Right atrium auricular region (tissue), 2 donors: ENCODE measurements at regions not wholly inside any gene's neighbourhood (a gene's known extent, or its start where the extent isn't known, plus 50 kb on each side); places are given as distances from the start of the nearest gene placed in this dataset.

Source experiments
- DNase-seq: peaks from one replicate; pipeline ENCODE4 v3.0.0-alpha.2; 2019; ENCODE audit warnings: low spot score
- H3K27ac ChIP-seq, 2 donors: fragments of 200-600 bp; sonication (generic); 1 replicate in 1 of 2; 2 replicates in 1 of 2; pipeline ENCODE4 v1.5.1; 2016 to 2019
- H3K27me3 ChIP-seq, 2 donors: fragments of 200-600 bp; sonication (generic); one replicate each; pipeline versions ENCODE4 v1.5.1 to v1.6.0; 2017 to 2019
- H3K36me3 ChIP-seq: fragments of 200-600 bp; sonication (generic); one replicate; pipeline ENCODE4 v1.5.1; 2016
- H3K4me1 ChIP-seq, 2 donors: fragments of 200-600 bp; sonication (generic); one replicate each; pipeline versions ENCODE4 v1.5.1 to v1.6.0; 2017 to 2019
- H3K4me3 ChIP-seq, 2 donors: fragments of 200-600 bp; sonication (generic); 1 replicate in 1 of 2; 2 replicates in 1 of 2; pipeline ENCODE4 v1.5.1; 2017 to 2019; ENCODE audit warnings: mild to moderate bottlenecking in 1 of 2, moderate library complexity in 1 of 2
- H3K9me3 ChIP-seq, 2 donors: fragments of 200-600 bp; sonication (generic); one replicate each; pipeline ENCODE4 v1.5.1; 2019
- CTCF ChIP-seq, 2 donors: fragments of 200-600 bp; sonication (generic); IDR thresholded peaks; one replicate each; pipeline ENCODE4 v1.5.1; 2019; ENCODE audit warnings: antibody characterized with exemption in 2 of 2

GRCh38 chr16:86430814-86431213 is 79.5 kb upstream of the FOXF1 start:
- Histone ChIP-seq H3K4me1 (no peaks in the 10 kb centered on the region), H3K27me3 (no peaks in the 10 kb centered on the region), H3K4me3 (no peak overlapping the region)

GRCh38 chr16:86431540-86431939 is 78.8 kb upstream of the FOXF1 start:
- DNase-seq = no peak
- Histone ChIP-seq H3K27ac (no peak overlapping the region), H3K4me1 (no peaks in the 10 kb centered on the region), H3K36me3 (no peaks in the 10 kb centered on the region), H3K4me3 (no peak overlapping the region), H3K27me3 (no peaks in the 10 kb centered on the region), H3K9me3 (no peaks in the 10 kb centered on the region)
- no peak for TF ChIP-seq CTCF (IDR thresholded peaks at IDR 0.05)

More at GRCh38 chr16:86430814-86431213, 79.5 kb upstream of the FOXF1 start:
- DNase-seq = no peak
- Histone ChIP-seq H3K9me3 (no peaks in the 10 kb centered on the region), H3K27ac (no peak overlapping the region), H3K36me3 (no peaks in the 10 kb centered on the region)
- TF ChIP-seq CTCF (IDR thresholded peaks at IDR 0.05) = no peak

- no peak for DNase-seq
- no peaks in the 10 kb centered on the region for H3K36me3 ChIP-seq
- H3K27ac ChIP-seq = no peak overlapping the region
- no peaks in the 10 kb centered on the region for H3K27me3 ChIP-seq
- no peaks in the 10 kb centered on the region for H3K9me3 ChIP-seq
- no peak overlapping the region for H3K4me3 ChIP-seq
- no peak for TF ChIP-seq CTCF (IDR thresholded peaks at IDR 0.05)
- no peaks in the 10 kb centered on the region for H3K4me1 ChIP-seq
Measured at GRCh38 chr16:86432048-86432447, 78.3 kb upstream of the FOXF1 start.

GRCh38 chr16:86432691-86433090 is 77.6 kb upstream of the FOXF1 start:
- no peak for TF ChIP-seq CTCF (IDR thresholded peaks at IDR 0.05)
- H3K9me3 ChIP-seq = no peaks in the 10 kb centered on the region
- H3K4me1 ChIP-seq = no peaks in the 10 kb centered on the region
- no peak overlapping the region for H3K4me3 ChIP-seq
- H3K27me3 ChIP-seq = no peaks in the 10 kb centered on the region
- no peak overlapping the region for H3K27ac ChIP-seq
- no peaks in the 10 kb centered on the region for H3K36me3 ChIP-seq
- no peak for DNase-seq

GRCh38 chr16:86436466-86437185 is 73.7 kb upstream of the FOXF1 start:
- no peak for DNase-seq
- no peak for TF ChIP-seq CTCF (IDR thresholded peaks at IDR 0.05)
- no peaks in the 10 kb centered on the region for H3K9me3 ChIP-seq
- H3K4me1 ChIP-seq = no peaks in the 10 kb centered on the region
- no peak overlapping the region for H3K4me3 ChIP-seq
- no peak overlapping the region for H3K27ac ChIP-seq
- H3K36me3 ChIP-seq = no peaks in the 10 kb centered on the region
- H3K27me3 ChIP-seq = no peaks in the 10 kb centered on the region

GRCh38 chr16:86437348-86437747 is 73.0 kb upstream of the FOXF1 start:
- H3K9me3 ChIP-seq = no peaks in the 10 kb centered on the region
- no peak for TF ChIP-seq CTCF (IDR thresholded peaks at IDR 0.05)
- no peak overlapping the region for H3K4me3 ChIP-seq
- H3K36me3 ChIP-seq = no peaks in the 10 kb centered on the region
- no peak for DNase-seq
- no peaks in the 10 kb centered on the region for H3K4me1 ChIP-seq
- no peak overlapping the region for H3K27ac ChIP-seq
- no peaks in the 10 kb centered on the region for H3K27me3 ChIP-seq
